ENCODE measurements at regions not wholly inside any gene's neighbourhood (a gene's known extent, or its start where the extent isn't known, plus 50 kb on each side); places are given as distances from the start of the nearest gene placed in this dataset.

- CTCF ChIA-PET, result no interaction called here
- TF ChIP-seq, protein P1, sequence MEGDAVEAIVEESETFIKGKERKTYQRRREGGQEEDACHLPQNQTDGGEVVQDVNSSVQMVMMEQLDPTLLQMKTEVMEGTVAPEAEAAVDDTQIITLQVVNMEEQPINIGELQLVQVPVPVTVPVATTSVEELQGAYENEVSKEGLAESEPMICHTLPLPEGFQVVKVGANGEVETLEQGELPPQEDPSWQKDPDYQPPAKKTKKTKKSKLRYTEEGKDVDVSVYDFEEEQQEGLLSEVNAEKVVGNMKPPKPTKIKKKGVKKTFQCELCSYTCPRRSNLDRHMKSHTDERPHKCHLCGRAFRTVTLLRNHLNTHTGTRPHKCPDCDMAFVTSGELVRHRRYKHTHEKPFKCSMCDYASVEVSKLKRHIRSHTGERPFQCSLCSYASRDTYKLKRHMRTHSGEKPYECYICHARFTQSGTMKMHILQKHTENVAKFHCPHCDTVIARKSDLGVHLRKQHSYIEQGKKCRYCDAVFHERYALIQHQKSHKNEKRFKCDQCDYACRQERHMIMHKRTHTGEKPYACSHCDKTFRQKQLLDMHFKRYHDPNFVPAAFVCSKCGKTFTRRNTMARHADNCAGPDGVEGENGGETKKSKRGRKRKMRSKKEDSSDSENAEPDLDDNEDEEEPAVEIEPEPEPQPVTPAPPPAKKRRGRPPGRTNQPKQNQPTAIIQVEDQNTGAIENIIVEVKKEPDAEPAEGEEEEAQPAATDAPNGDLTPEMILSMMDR (conservative IDR thresholded peaks at IDR 0.05; ENCODE audit: low read depth), result no peak
- H3K27ac ChIP-seq, result no peak overlapping the region
- POLR2A ChIA-PET (ENCODE audit: low non-redundant PET), result no interaction called here
- no peak for DNase-seq (ENCODE audit: low spot score)
These were observed 170.0 kb downstream of the ACKR3 start for GRCh38 chr2:236739663-236740062.

GRCh38 chr2:236740506-236740905, 170.9 kb downstream of the ACKR3 start:
- no peak overlapping the region for H3K27ac ChIP-seq
- ChIA-PET POLR2A (ENCODE audit: low non-redundant PET) (no interaction called here), CTCF (no interaction called here)
- TF ChIP-seq, protein P1 (conservative IDR thresholded peaks at IDR 0.05; ENCODE audit: low read depth), result no peak
- no peak for DNase-seq (ENCODE audit: low spot score)

DNA sequence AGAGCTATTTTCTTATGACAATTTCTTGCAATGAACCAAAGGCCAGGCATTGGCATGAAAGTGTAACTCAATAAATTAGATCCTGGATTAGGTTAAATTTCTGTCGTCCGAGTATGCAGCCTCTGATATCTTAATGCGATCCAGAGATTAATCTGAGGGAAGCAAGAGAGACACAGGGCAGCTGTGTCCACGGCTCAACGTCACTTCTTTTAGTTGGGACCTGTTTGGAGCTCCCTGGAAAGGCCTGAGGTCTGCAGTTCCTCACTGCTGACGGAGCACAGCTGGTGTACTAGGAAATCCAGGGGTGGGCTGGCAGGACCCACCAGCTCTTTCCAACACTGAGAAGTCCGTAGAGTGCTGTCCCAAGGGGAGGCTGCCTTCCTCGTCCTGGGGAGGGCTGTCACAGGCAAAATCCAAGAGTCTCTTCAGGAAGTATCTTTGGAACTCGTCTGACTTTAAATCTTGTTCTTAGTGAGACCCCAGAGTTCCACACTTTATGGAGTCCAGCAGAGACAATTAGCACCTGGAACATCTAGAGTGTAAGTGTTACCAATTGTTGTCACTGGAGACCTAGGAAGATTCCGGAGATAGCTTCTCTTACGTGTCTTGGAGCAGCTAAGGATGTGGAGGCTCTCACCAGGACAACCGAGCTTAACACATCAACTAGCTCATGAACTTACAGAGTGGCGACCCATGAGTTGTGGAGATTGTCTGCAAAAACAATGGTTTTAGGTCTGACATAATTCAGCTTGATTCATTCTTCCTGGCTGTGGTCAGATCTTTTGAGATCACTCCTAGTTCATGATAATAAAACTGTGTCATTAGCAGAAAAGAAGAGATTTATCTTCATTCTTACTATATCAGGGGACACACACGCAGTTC, 173.7 kb downstream of the ACKR3 start:
- POLR2A ChIA-PET (ENCODE audit: low non-redundant PET), result interaction anchor here (0.6 kb wide), 1 partner anchor 51 kb away, joined by 3 read pairs; no protein-coding TSS in a partner anchor
- no peak overlapping the region for H3K27ac ChIP-seq
- CTCF ChIA-PET, result no interaction called here
- TF ChIP-seq, protein P1 (conservative IDR thresholded peaks at IDR 0.05; ENCODE audit: low read depth), result no peak
- no peak for DNase-seq (ENCODE audit: low spot score)

GRCh38 chr2:236743921-236744280, 174.3 kb downstream of the ACKR3 start:
- ChIA-PET POLR2A (ENCODE audit: low non-redundant PET) (no interaction called here), CTCF (no interaction called here)
- DNase-seq (ENCODE audit: low spot score), result no peak
- TF ChIP-seq, protein P1 (conservative IDR thresholded peaks at IDR 0.05; ENCODE audit: low read depth), result no peak
- no peak overlapping the region for H3K27ac ChIP-seq

- POLR2A ChIA-PET (ENCODE audit: low non-redundant PET), result no interaction called here
- CTCF ChIA-PET, result no interaction called here
- no peak overlapping the region for H3K27ac ChIP-seq
- TF ChIP-seq, protein P1 (conservative IDR thresholded peaks at IDR 0.05; ENCODE audit: low read depth), result no peak
- DNase-seq (ENCODE audit: low spot score), result no peak
These were observed 174.7 kb downstream of the ACKR3 start for GRCh38 chr2:236744281-236744705.

DNA sequence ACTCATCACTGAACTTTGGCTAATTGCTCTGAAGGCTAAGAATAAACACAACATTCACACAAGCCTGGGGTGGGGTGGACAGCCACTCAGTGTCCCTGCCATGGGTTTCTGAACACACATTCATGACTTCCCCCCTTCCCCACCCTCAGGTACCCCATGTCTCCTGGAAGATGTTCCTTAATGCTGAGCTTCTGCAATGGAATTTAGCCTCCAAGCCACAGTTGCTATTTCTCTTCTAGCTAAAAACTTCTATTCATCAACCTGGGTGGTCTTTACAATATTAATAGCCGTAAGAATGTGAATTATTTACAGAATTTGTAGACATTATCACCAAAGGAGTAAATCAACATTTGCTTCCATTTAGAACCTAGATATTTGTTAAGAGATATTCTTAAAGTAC, 175.1 kb downstream of the ACKR3 start:
- POLR2A ChIA-PET (ENCODE audit: low non-redundant PET), result interaction anchor here (0.9 kb wide), 1 partner anchor 26 kb away, joined by 3 read pairs; no protein-coding TSS in a partner anchor
- no peak overlapping the region for H3K27ac ChIP-seq
- TF ChIP-seq, protein P1 (conservative IDR thresholded peaks at IDR 0.05; ENCODE audit: low read depth), result no peak
- CTCF ChIA-PET, result no interaction called here
- no peak for DNase-seq (ENCODE audit: low spot score)
